AML-193 (cell line): ENCODE measurements at regions not wholly inside any gene's neighbourhood (a gene's known extent, or its start where the extent isn't known, plus 50 kb on each side); places are given as distances from the start of the nearest gene placed in this dataset.

Source experiments
- DNase-seq, 2 experiments: peaks; one replicate each; lab custom pipeline; 2025; lab: John Stamatoyannopoulos, UW

GRCh38 chr17:72025113-72025512 is 95.7 kb upstream of the SOX9 start:
- no peak for DNase-seq

- DNase-seq, result no peak
These were observed 90.5 kb upstream of the SOX9 start for GRCh38 chr17:72030067-72030899.

GRCh38 chr17:72031219-72031884 is 89.5 kb upstream of the SOX9 start:
- DNase-seq, result no peak

- no peak for DNase-seq
These were observed 87.5 kb upstream of the SOX9 start for GRCh38 chr17:72033334-72033733.

GRCh38 chr17:72034000-72034399 is 86.8 kb upstream of the SOX9 start:
- DNase-seq, result no peak

GRCh38 chr17:72038427-72038826 is 82.4 kb upstream of the SOX9 start:
- DNase-seq, result no peak

- DNase-seq, result no peak
These were observed 81.3 kb upstream of the SOX9 start for GRCh38 chr17:72039490-72039889.

- DNase-seq, result no peak
These were observed 74.6 kb upstream of the SOX9 start for GRCh38 chr17:72046178-72046577.

- no peak for DNase-seq
These were observed 73.9 kb upstream of the SOX9 start for GRCh38 chr17:72046643-72047612.

GRCh38 chr17:72049914-72050313 is 70.9 kb upstream of the SOX9 start:
- no peak for DNase-seq

GRCh38 chr17:72053036-72053435 is 67.8 kb upstream of the SOX9 start:
- DNase-seq, result no peak

- DNase-seq, result no peak
These were observed 67.4 kb upstream of the SOX9 start for GRCh38 chr17:72053449-72053848.

GRCh38 chr17:72056155-72056554 is 64.7 kb upstream of the SOX9 start:
- no peak for DNase-seq

- no peak for DNase-seq
These were observed 64.0 kb upstream of the SOX9 start for GRCh38 chr17:72056727-72057290.

GRCh38 chr17:72060084-72060483 is 60.7 kb upstream of the SOX9 start:
- DNase-seq, result no peak

- no peak for DNase-seq
These were observed 57.6 kb upstream of the SOX9 start for GRCh38 chr17:72063262-72063661.

- DNase-seq, result no peak
These were observed 56.9 kb upstream of the SOX9 start for GRCh38 chr17:72063756-72064450.

GRCh38 chr17:72064606-72065193 is 56.1 kb upstream of the SOX9 start:
- DNase-seq, result no peak

- no peak for DNase-seq
These were observed 55.3 kb upstream of the SOX9 start for GRCh38 chr17:72065556-72065955.

GRCh38 chr17:72068643-72069042 is 52.2 kb upstream of the SOX9 start:
- no peak for DNase-seq

GRCh38 chr17:72069586-72070202 is 51.1 kb upstream of the SOX9 start:
- no peak for DNase-seq
